HG03558 (cell line): ENCODE measurements at regions not wholly inside any gene's neighbourhood (a gene's known extent, or its start where the extent isn't known, plus 50 kb on each side); places are given as distances from the start of the nearest gene placed in this dataset.
"Not testable (repeated sequence)": the region's sequence is repeated elsewhere in the genome, so short reads cannot be mapped to it uniquely, and the experiment has no call there.

Source experiments
- ATAC-seq: cut with Tn5 transposase; IDR thresholded peaks from one replicate; pipeline ENCODE4 v1.9.1; 2021; ENCODE audit warnings: moderate number of reproducible peaks; ENCODE audit not compliant: unreplicated experiment; ENCODE audit errors: extremely low read depth

GRCh38 chr4:12635629-12636028 lies 848.5 kb downstream of the RAB28 start:
- ATAC-seq, result no peak

- ATAC-seq, result peak; percentile 59
These were observed 851.0 kb downstream of the RAB28 start for GRCh38 chr4:12633053-12633651.

- no peak for ATAC-seq
These were observed 868.3 kb downstream of the RAB28 start for GRCh38 chr4:12615822-12616221.

GRCh38 chr4:12612876-12613275 lies 871.3 kb downstream of the RAB28 start:
- no peak for ATAC-seq

GRCh38 chr4:12609212-12609875 lies 874.8 kb downstream of the RAB28 start:
- not testable (repeated sequence) for ATAC-seq

- no peak for ATAC-seq
These were observed 888.2 kb downstream of the RAB28 start for GRCh38 chr4:12595986-12596385.

GRCh38 chr4:12595489-12595888 lies 888.7 kb downstream of the RAB28 start:
- ATAC-seq, result no peak

- no peak for ATAC-seq
These were observed 895.6 kb downstream of the RAB28 start for GRCh38 chr4:12588582-12588981.

GRCh38 chr4:12586242-12587006 lies 897.7 kb downstream of the RAB28 start:
- ATAC-seq, result no peak

GRCh38 chr4:12584116-12584875 lies 899.8 kb downstream of the RAB28 start:
- no peak for ATAC-seq

- no peak for ATAC-seq
These were observed 900.9 kb downstream of the RAB28 start for GRCh38 chr4:12583275-12583674.

GRCh38 chr4:12580787-12581186 lies 903.4 kb downstream of the RAB28 start:
- no peak for ATAC-seq

- no peak for ATAC-seq
These were observed 905.0 kb downstream of the RAB28 start for GRCh38 chr4:12579172-12579571.

- no peak for ATAC-seq
These were observed 907.7 kb downstream of the RAB28 start for GRCh38 chr4:12576409-12576808.

- ATAC-seq, result no peak
These were observed 910.4 kb downstream of the RAB28 start for GRCh38 chr4:12573716-12574115.

GRCh38 chr4:12562476-12563140 lies 921.5 kb downstream of the RAB28 start:
- no peak for ATAC-seq

GRCh38 chr4:12562021-12562420 lies 922.1 kb downstream of the RAB28 start:
- ATAC-seq, result no peak

GRCh38 chr4:12555011-12555410 lies 929.1 kb downstream of the RAB28 start:
- no peak for ATAC-seq

- ATAC-seq, result no peak
These were observed 935.5 kb downstream of the RAB28 start for GRCh38 chr4:12548678-12549077.

GRCh38 chr4:12545812-12546211 lies 938.3 kb downstream of the RAB28 start:
- ATAC-seq, result no peak
